ENCODE measurements at regions not wholly inside any gene's neighbourhood (a gene's known extent, or its start where the extent isn't known, plus 50 kb on each side); places are given as distances from the start of the nearest gene placed in this dataset.

DNA sequence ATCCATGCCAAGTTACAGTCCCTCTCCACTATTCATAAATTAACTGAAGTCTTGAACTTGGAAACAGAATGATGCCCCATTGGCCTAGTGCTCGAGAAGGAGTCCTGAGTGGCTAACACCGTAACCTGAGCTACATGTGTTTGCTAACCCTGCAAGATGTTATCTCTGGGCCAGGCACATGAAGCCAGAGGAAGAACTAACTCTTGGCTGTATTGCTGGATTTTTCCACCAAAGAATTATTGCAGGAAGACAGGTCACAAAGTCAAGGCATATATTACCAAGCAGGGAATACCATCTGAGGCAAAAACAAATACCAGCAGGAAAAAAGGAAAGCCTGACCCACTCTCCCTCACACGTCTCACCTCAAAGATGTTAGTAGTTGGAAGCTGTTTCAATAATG, 148.9 kb upstream of the PHACTR1 start:
- no peaks in the 10 kb centered on the region for H3K27me3 ChIP-seq (ENCODE audit: low read depth, low read length)
- H3K27ac ChIP-seq (ENCODE audit: low read length): no peak overlapping the region
- H4K20me1 ChIP-seq (ENCODE audit: insufficient read depth, low read length): no peaks in the 10 kb centered on the region
- no peak overlapping the region for H3K4me3 ChIP-seq (ENCODE audit: low read length)
- H3K4me1 ChIP-seq (ENCODE audit: low read length): no peaks in the 10 kb centered on the region
- no peaks in the 10 kb centered on the region for H3K79me2 ChIP-seq (ENCODE audit: low read length)
- H3K4me2 ChIP-seq (ENCODE audit: low read length): no peak overlapping the region
- H3K36me3 ChIP-seq (replicated peaks; ENCODE audit: low read depth, low read length): no peaks in the 10 kb centered on the region
- no peak overlapping the region for H2AFZ ChIP-seq (ENCODE audit: low read depth, low read length)
- TF ChIP-seq, protein P1, sequence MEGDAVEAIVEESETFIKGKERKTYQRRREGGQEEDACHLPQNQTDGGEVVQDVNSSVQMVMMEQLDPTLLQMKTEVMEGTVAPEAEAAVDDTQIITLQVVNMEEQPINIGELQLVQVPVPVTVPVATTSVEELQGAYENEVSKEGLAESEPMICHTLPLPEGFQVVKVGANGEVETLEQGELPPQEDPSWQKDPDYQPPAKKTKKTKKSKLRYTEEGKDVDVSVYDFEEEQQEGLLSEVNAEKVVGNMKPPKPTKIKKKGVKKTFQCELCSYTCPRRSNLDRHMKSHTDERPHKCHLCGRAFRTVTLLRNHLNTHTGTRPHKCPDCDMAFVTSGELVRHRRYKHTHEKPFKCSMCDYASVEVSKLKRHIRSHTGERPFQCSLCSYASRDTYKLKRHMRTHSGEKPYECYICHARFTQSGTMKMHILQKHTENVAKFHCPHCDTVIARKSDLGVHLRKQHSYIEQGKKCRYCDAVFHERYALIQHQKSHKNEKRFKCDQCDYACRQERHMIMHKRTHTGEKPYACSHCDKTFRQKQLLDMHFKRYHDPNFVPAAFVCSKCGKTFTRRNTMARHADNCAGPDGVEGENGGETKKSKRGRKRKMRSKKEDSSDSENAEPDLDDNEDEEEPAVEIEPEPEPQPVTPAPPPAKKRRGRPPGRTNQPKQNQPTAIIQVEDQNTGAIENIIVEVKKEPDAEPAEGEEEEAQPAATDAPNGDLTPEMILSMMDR (IDR thresholded peaks at IDR 0.05; ENCODE audit: low read depth, low read length): no peak
- no peak for TF ChIP-seq EZH2phosphoT487 (IDR thresholded peaks at IDR 0.05; ENCODE audit: low read depth)
- no peaks in the 10 kb centered on the region for H3K9me3 ChIP-seq (ENCODE audit: insufficient read depth, low read length)
- no peak overlapping the region for H3K9ac ChIP-seq (ENCODE audit: low read length)

DNA sequence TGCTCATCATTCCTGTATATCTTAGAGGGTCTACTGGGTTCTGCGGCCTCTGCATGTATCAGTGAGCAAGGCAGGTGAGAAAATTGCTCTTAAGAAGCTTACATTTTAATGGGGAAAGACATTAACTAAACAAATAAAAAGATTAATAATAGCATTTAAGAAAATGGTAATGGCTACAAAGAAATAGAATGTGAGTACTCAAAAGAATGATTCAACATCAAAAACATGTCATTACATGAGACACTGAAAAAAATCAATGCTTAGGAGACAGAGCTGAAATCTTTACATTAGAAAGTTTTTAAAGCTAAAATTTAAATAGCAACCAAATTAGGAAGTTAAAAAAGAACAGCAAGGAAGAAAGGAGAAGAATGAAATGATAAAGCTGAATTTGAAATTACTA, 146.9 kb upstream of the PHACTR1 start:
- no peaks in the 10 kb centered on the region for H4K20me1 ChIP-seq (ENCODE audit: insufficient read depth, low read length)
- no peaks in the 10 kb centered on the region for H3K36me3 ChIP-seq (replicated peaks; ENCODE audit: low read depth, low read length)
- H3K27ac ChIP-seq (ENCODE audit: low read length): no peak overlapping the region
- no peaks in the 10 kb centered on the region for H3K27me3 ChIP-seq (ENCODE audit: low read depth, low read length)
- no peak overlapping the region for H3K4me2 ChIP-seq (ENCODE audit: low read length)
- no peaks in the 10 kb centered on the region for H3K79me2 ChIP-seq (ENCODE audit: low read length)
- TF ChIP-seq EZH2phosphoT487 (IDR thresholded peaks at IDR 0.05; ENCODE audit: low read depth): no peak
- TF ChIP-seq, protein P1 (IDR thresholded peaks at IDR 0.05; ENCODE audit: low read depth, low read length): no peak
- H3K4me3 ChIP-seq (ENCODE audit: low read length): no peak overlapping the region
- H3K9me3 ChIP-seq (ENCODE audit: insufficient read depth, low read length): no peaks in the 10 kb centered on the region
- no peaks in the 10 kb centered on the region for H3K4me1 ChIP-seq (ENCODE audit: low read length)
- H3K9ac ChIP-seq (ENCODE audit: low read length): no peak overlapping the region
- no peak overlapping the region for H2AFZ ChIP-seq (ENCODE audit: low read depth, low read length)

DNA sequence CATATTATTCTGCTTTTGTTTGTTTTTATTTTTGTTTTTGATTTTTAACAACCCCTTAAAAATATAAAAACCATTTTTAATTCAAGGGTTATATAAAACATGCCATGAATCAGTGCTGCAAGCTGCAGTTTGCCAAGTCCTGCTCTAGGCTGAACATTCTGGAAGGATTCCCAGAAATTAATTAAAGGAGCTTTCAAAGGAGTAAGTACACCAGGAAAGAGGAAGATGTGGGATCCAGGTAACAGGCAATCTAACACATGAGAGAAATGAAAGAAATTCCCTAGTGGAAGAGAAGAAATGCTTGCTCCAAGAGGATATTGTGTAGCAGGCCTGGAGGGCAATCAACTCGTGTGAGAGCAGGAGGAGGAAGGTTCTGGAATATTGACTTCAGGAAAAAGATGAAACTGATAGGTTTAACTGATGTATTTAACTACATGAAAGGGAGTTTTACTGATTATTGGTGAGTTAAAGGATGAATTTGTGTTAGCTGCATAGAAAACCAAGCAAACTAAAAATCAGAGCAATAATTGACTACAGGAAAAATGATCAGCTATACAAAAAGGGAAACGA, 146.0 kb upstream of the PHACTR1 start:
- H4K20me1 ChIP-seq (ENCODE audit: insufficient read depth, low read length): no peaks in the 10 kb centered on the region
- H3K36me3 ChIP-seq (replicated peaks; ENCODE audit: low read depth, low read length): no peaks in the 10 kb centered on the region
- no peaks in the 10 kb centered on the region for H3K9me3 ChIP-seq (ENCODE audit: insufficient read depth, low read length)
- H3K4me3 ChIP-seq (ENCODE audit: low read length): no peak overlapping the region
- H3K9ac ChIP-seq (ENCODE audit: low read length): no peak overlapping the region
- no peak overlapping the region for H3K27ac ChIP-seq (ENCODE audit: low read length)
- no peaks in the 10 kb centered on the region for H3K4me1 ChIP-seq (ENCODE audit: low read length)
- TF ChIP-seq EZH2phosphoT487 (IDR thresholded peaks at IDR 0.05; ENCODE audit: low read depth): no peak
- TF ChIP-seq, protein P1 (IDR thresholded peaks at IDR 0.05; ENCODE audit: low read depth, low read length): no peak
- H3K27me3 ChIP-seq (ENCODE audit: low read depth, low read length): peaks cover 5% of the 10 kb centered on the region; the same call in 1 of the 2 replicates
- H3K79me2 ChIP-seq (ENCODE audit: low read length): no peaks in the 10 kb centered on the region
- no peak overlapping the region for H3K4me2 ChIP-seq (ENCODE audit: low read length)
- H2AFZ ChIP-seq (ENCODE audit: low read depth, low read length): no peak overlapping the region

DNA sequence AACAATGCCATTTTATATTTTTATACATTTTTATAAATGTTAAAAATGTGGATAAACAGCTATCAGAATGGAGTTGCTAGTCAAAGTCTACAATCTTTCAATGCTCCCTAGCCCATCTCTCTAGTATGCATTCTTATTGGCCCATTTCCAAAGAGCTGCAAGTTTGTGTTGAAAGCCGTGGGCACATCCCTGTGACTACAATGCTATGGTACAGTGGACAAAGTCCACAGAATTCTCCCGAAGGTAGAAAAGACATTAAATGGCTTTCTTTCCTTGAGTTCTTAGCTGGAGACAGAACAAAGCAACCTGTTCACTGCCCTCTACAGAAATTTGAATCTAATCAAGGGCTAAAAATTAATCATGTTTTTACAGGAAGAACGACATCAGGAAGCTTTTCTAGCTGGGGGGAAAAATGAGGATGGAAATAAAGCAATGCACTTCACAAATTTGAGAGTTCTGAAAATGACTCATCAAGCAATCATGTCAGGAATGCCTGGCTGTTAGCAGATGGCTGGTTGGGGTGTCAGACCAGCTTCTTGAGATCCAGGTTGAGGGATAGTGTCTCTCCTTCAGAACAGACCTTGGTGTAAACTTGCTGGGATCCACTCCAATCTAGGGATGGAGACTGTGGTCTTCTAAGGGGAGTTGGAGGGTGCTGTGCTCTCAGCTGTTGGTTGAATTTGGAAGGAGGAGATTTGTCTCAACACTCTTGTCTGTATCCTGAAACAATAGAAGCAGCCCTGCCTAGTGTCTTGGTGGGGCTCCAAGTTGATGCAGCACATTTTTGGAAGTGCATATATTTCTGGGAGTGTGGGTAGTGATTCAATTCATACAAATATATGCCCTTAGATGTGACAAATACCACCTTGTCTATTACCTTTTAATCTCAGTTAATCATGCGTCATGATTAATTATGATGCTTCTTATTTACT, 143.4 kb upstream of the PHACTR1 start:
- TF ChIP-seq, protein P1 (IDR thresholded peaks at IDR 0.05; ENCODE audit: low read depth, low read length): no peak
- no peak for TF ChIP-seq EZH2phosphoT487 (IDR thresholded peaks at IDR 0.05; ENCODE audit: low read depth)
- Histone ChIP-seq H2AFZ (ENCODE audit: low read depth, low read length) (no peak overlapping the region), H3K4me2 (ENCODE audit: low read length) (no peak overlapping the region), H3K9me3 (ENCODE audit: insufficient read depth, low read length) (no peaks in the 10 kb centered on the region), H3K4me3 (ENCODE audit: low read length) (no peak overlapping the region), H3K27ac (ENCODE audit: low read length) (no peak overlapping the region), H3K27me3 (ENCODE audit: low read depth, low read length) (peaks cover 5% of the 10 kb centered on the region; the same call in 1 of the 2 replicates), H3K9ac (ENCODE audit: low read length) (no peak overlapping the region), H4K20me1 (ENCODE audit: insufficient read depth, low read length) (no peaks in the 10 kb centered on the region), H3K79me2 (ENCODE audit: low read length) (no peaks in the 10 kb centered on the region), H3K4me1 (ENCODE audit: low read length) (no peaks in the 10 kb centered on the region), H3K36me3 (replicated peaks; ENCODE audit: low read depth, low read length) (no peaks in the 10 kb centered on the region)
